Stimulated activated naive CD8-positive, alpha-beta T cell treated with anti-CD3 and anti-CD28 coated beads, Interleukin-15, amount 100 ng/mL, for 72 hours (primary cell): ENCODE measurements at regions not wholly inside any gene's neighbourhood (a gene's known extent, or its start where the extent isn't known, plus 50 kb on each side); places are given as distances from the start of the nearest gene placed in this dataset.
"Not testable (repeated sequence)": the region's sequence is repeated elsewhere in the genome, so short reads cannot be mapped to it uniquely, and the experiment has no call there.

Experiments
- ATAC-seq: fragments of 150-1000 bp; cut with Tn5 transposase; 2 replicates; pipeline ENCODE4 v1.10.0; 2021; ENCODE audit warnings: mild to moderate bottlenecking, moderate library complexity
- DNase-seq, 2 donors: peaks; one replicate each; pipeline ENCODE4 v3.0.0; 2021 to 2022
- H3K27ac Mint-ChIP-seq, 2 donors: one replicate each; pipeline ENCODE4 v1.8.0; 2022; ENCODE audit warnings: mild to moderate bottlenecking in 2 of 2, mixed read lengths in 2 of 2, moderate library complexity in 2 of 2
- H3K27me3 Mint-ChIP-seq: one replicate; pipeline ENCODE4 v1.8.0; 2022; ENCODE audit warnings: mixed read lengths
- H3K4me1 Mint-ChIP-seq: one replicate; pipeline ENCODE4 v1.8.0; 2022; ENCODE audit warnings: mild to moderate bottlenecking, mixed read lengths
- H3K4me3 Mint-ChIP-seq, 2 donors: one replicate each; pipeline ENCODE4 v1.8.0; 2022; ENCODE audit warnings: mild to moderate bottlenecking in 2 of 2, mixed read lengths in 2 of 2, moderate library complexity in 1 of 2
- H3K9me3 Mint-ChIP-seq, 2 donors: one replicate each; pipeline ENCODE4 v1.8.0; 2022; ENCODE audit warnings: mixed read lengths in 2 of 2

DNA sequence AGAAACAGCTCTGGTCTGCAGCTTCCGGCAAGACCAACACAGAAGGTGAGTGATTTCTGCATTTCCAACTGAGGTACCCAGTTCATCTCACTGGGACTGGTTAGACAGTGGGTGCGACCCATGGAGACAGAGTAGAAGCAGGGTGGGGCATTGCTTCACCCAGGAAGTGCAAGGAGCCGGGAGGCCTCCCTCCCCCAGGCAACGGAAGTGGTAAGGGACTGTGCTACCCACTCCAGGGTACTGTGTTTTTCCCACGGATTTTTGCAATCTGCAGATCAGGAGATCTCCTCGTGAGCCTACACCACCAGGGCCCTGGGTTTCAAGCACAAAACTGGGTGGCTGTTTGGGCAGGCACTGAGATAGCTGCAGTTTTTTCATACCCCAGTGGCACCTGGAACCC is 929.9 kb downstream of the SLITRK1 start:
- not testable (repeated sequence) for H3K27ac Mint-ChIP-seq, H3K27me3 Mint-ChIP-seq, H3K4me3 Mint-ChIP-seq, H3K4me1 Mint-ChIP-seq, ATAC-seq, DNase-seq
- peaks cover 11 to 29% of the 10 kb centered on the region in 2 donors for H3K9me3 Mint-ChIP-seq

DNA sequence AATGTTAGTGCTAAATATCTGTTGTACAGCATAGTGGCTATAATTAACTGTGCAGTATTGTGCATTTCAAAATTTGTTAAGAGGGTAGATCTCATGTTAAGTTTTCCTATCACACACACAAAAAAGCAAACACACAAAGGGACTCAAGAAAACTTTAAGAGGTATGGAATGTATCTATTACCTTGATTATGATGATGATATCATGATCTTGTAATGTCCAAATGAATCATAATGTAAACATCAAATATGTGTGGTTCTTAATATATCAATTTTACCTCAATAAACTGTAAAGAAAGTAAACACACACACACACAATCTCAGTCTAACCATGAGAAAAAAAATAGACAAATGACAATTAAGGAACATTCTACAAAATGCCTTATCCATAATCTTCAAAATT is 934.6 kb downstream of the SLITRK1 start:
- H3K9me3 Mint-ChIP-seq = no peaks in the 10 kb centered on the region
- no peak overlapping the region for H3K27ac Mint-ChIP-seq
- no peak overlapping the region for H3K4me3 Mint-ChIP-seq
- ATAC-seq (no peak), DNase-seq (no peak)
- no peaks in the 10 kb centered on the region for H3K27me3 Mint-ChIP-seq
- H3K4me1 Mint-ChIP-seq = no peaks in the 10 kb centered on the region

DNA sequence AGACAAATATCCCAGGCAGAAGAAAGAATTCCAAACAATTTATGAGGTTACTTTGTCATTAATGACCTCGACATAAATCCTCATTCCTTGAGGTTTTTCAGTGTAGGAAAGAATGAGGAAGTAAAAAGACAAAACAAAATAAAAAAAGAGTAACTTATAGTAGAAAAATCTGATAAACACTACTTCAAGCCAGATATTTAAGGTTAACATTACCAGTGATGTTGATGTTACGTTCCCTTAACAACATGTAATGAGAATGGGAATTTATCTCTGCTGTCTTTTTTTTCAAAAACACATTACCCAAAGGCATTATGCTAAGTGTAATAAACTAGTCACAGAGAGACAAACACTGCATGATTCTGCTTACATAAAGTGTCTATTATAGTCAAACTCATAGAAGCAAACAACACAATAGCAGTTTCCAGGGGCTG is 935.1 kb downstream of the SLITRK1 start:
- no peak for ATAC-seq
- no peak for DNase-seq
- Mint-ChIP-seq H3K4me1 (no peaks in the 10 kb centered on the region), H3K27ac (no peak overlapping the region), H3K4me3 (no peak overlapping the region), H3K9me3 (no peaks in the 10 kb centered on the region), H3K27me3 (no peaks in the 10 kb centered on the region)

GRCh38 chr13:82938644-82939043 is 943.6 kb downstream of the SLITRK1 start:
- H3K4me1 Mint-ChIP-seq = no peaks in the 10 kb centered on the region
- H3K27ac Mint-ChIP-seq = no peak overlapping the region
- no peak overlapping the region for H3K4me3 Mint-ChIP-seq
- ATAC-seq (no peak), DNase-seq (no peak)
- H3K27me3 Mint-ChIP-seq = no peaks in the 10 kb centered on the region
- H3K9me3 Mint-ChIP-seq = peaks cover 4 to 12% of the 10 kb centered on the region in 2 donors

- no peak for ATAC-seq
- Mint-ChIP-seq H3K4me1 (no peaks in the 10 kb centered on the region), H3K27me3 (no peaks in the 10 kb centered on the region), H3K27ac (no peak overlapping the region), H3K4me3 (no peak overlapping the region), H3K9me3 (peaks cover 4 to 11% of the 10 kb centered on the region in 2 donors)
- DNase-seq = no peak
Observed at GRCh38 chr13:82934000-82934399, 948.3 kb downstream of the SLITRK1 start.

GRCh38 chr13:82925114-82925513 is 957.2 kb downstream of the SLITRK1 start:
- DNase-seq (no peak), ATAC-seq (no peak)
- Mint-ChIP-seq H3K27me3 (no peaks in the 10 kb centered on the region), H3K4me1 (no peaks in the 10 kb centered on the region), H3K27ac (no peak overlapping the region), H3K9me3 (no peaks in the 10 kb centered on the region), H3K4me3 (no peak overlapping the region)

GRCh38 chr13:82917984-82918383 is 964.3 kb downstream of the SLITRK1 start:
- Mint-ChIP-seq H3K4me1 (no peaks in the 10 kb centered on the region), H3K9me3 (no peaks in the 10 kb centered on the region), H3K4me3 (no peak overlapping the region), H3K27me3 (no peaks in the 10 kb centered on the region), H3K27ac (no peak overlapping the region)
- ATAC-seq (no peak), DNase-seq (no peak)

- H3K4me1 Mint-ChIP-seq = no peaks in the 10 kb centered on the region
- no peak for DNase-seq
- no peak overlapping the region for H3K27ac Mint-ChIP-seq
- no peak for ATAC-seq
- no peaks in the 10 kb centered on the region for H3K9me3 Mint-ChIP-seq
- no peaks in the 10 kb centered on the region for H3K27me3 Mint-ChIP-seq
- no peak overlapping the region for H3K4me3 Mint-ChIP-seq
Observed at GRCh38 chr13:82912564-82912963, 969.7 kb downstream of the SLITRK1 start.

GRCh38 chr13:82905071-82905470 is 977.2 kb downstream of the SLITRK1 start:
- ATAC-seq = no peak
- Mint-ChIP-seq H3K27ac (no peak overlapping the region), H3K27me3 (no peaks in the 10 kb centered on the region), H3K4me3 (no peak overlapping the region), H3K4me1 (no peaks in the 10 kb centered on the region), H3K9me3 (no peaks in the 10 kb centered on the region)
- DNase-seq = no peak

GRCh38 chr13:82900453-82900852 is 981.8 kb downstream of the SLITRK1 start:
- ATAC-seq = no peak
- Mint-ChIP-seq H3K4me3 (no peak overlapping the region), H3K4me1 (no peaks in the 10 kb centered on the region), H3K27ac (no peak overlapping the region), H3K27me3 (no peaks in the 10 kb centered on the region), H3K9me3 (no peaks in the 10 kb centered on the region)
- DNase-seq = no peak

- H3K9me3 Mint-ChIP-seq = no peaks in the 10 kb centered on the region
- no peak overlapping the region for H3K27ac Mint-ChIP-seq
- no peak for ATAC-seq
- H3K4me3 Mint-ChIP-seq = no peak overlapping the region
- no peak for DNase-seq
- H3K27me3 Mint-ChIP-seq = no peaks in the 10 kb centered on the region
- H3K4me1 Mint-ChIP-seq = no peaks in the 10 kb centered on the region
Observed at GRCh38 chr13:82898586-82898985, 983.7 kb downstream of the SLITRK1 start.

GRCh38 chr13:82879921-82880320 is 1002.4 kb downstream of the SLITRK1 start:
- no peaks in the 10 kb centered on the region for H3K4me1 Mint-ChIP-seq
- ATAC-seq (no peak), DNase-seq (no peak)
- no peak overlapping the region for H3K4me3 Mint-ChIP-seq
- no peaks in the 10 kb centered on the region for H3K27me3 Mint-ChIP-seq
- peaks cover 8 to 16% of the 10 kb centered on the region in 2 donors for H3K9me3 Mint-ChIP-seq
- H3K27ac Mint-ChIP-seq = no peak overlapping the region

DNA sequence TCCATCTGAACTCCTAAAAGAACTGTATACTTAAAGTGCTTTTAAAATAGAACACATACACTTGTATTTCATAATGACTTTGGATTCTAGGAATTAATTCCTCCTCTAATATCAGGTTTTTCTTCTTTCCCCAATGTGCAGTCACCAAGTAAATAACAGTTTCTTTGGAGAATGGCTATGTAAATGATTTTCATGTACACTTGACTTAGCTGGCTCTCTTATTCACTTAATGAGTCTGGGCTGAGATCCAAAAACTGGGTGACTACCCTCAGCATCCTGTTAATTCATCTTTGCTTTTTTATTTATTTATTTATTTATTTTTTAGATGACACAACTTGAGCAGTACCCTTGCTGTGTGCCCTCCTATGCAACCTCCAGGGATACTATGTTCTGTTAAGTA is 1003.7 kb downstream of the SLITRK1 start:
- no peak overlapping the region for H3K4me3 Mint-ChIP-seq
- H3K27ac Mint-ChIP-seq = no peak overlapping the region
- DNase-seq (no peak), ATAC-seq (no peak)
- no peaks in the 10 kb centered on the region for H3K4me1 Mint-ChIP-seq
- H3K27me3 Mint-ChIP-seq = no peaks in the 10 kb centered on the region
- peaks cover 8 to 15% of the 10 kb centered on the region in 2 donors for H3K9me3 Mint-ChIP-seq

DNA sequence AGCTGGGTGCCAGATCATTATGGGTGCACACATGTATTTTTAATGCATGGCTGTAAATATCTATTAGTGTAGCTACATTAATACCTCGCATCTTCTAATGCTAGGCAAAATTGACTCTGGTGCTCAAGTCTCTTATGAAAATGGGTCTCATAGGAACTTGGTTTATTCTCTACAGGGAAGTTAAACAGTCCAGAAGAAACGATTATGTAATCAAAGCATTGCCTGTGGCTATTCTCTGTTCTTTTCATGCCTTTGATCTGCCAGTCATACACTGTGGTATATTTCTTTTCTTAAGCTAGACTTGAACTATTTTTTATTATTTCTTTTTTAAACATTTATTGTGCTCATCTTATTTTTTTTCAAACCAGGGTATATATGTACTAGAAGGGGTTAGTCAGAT is 1015.0 kb downstream of the SLITRK1 start:
- Mint-ChIP-seq H3K4me3 (no peak overlapping the region), H3K27ac (no peak overlapping the region), H3K4me1 (no peaks in the 10 kb centered on the region), H3K9me3 (peaks cover 3 to 4% of the 10 kb centered on the region in 2 donors), H3K27me3 (no peaks in the 10 kb centered on the region)
- DNase-seq (no peak), ATAC-seq (no peak)

- Mint-ChIP-seq H3K27ac (no peak overlapping the region), H3K27me3 (no peaks in the 10 kb centered on the region), H3K4me1 (no peaks in the 10 kb centered on the region), H3K4me3 (no peak overlapping the region), H3K9me3 (peaks cover 0 to 6% of the 10 kb centered on the region in 2 donors)
- DNase-seq = no peak
- no peak for ATAC-seq
Observed at GRCh38 chr13:82850644-82851043, 1031.6 kb downstream of the SLITRK1 start.

GRCh38 chr13:82848766-82849165 is 1033.5 kb downstream of the SLITRK1 start:
- H3K9me3 Mint-ChIP-seq = peaks cover 4 to 6% of the 10 kb centered on the region in 2 donors
- DNase-seq = no peak
- no peak for ATAC-seq
- H3K4me1 Mint-ChIP-seq = no peaks in the 10 kb centered on the region
- H3K4me3 Mint-ChIP-seq = no peak overlapping the region
- H3K27ac Mint-ChIP-seq = no peak overlapping the region
- H3K27me3 Mint-ChIP-seq = no peaks in the 10 kb centered on the region

GRCh38 chr13:82847595-82847994 is 1034.7 kb downstream of the SLITRK1 start:
- Mint-ChIP-seq H3K4me3 (no peak overlapping the region), H3K27ac (no peak overlapping the region), H3K4me1 (no peaks in the 10 kb centered on the region), H3K27me3 (no peaks in the 10 kb centered on the region), H3K9me3 (peaks cover 4 to 6% of the 10 kb centered on the region in 2 donors)
- DNase-seq (no peak), ATAC-seq (no peak)
